GM12872 (cell line): ENCODE measurements at regions not wholly inside any gene's neighbourhood (a gene's known extent, or its start where the extent isn't known, plus 50 kb on each side); places are given as distances from the start of the nearest gene placed in this dataset.

Source experiments
- CTCF ChIP-seq: IDR thresholded peaks from 3 replicates; pipeline ENCODE4 v1.5.1; 2011; ENCODE audit warnings: low read depth, mild to moderate bottlenecking, low read length, moderate library complexity; ENCODE audit not compliant: insufficient read depth

- TF ChIP-seq CTCF: no peak
Observed at GRCh38 chr2:128639693-128640092, 321.0 kb upstream of the HS6ST1 start.

GRCh38 chr2:128640166-128640844, 321.6 kb upstream of the HS6ST1 start:
- no peak for TF ChIP-seq CTCF

- TF ChIP-seq CTCF: no peak
Observed at GRCh38 chr2:128640845-128641360, 322.2 kb upstream of the HS6ST1 start.

GRCh38 chr2:128641421-128642080, 322.9 kb upstream of the HS6ST1 start:
- no peak for TF ChIP-seq CTCF

GRCh38 chr2:128642316-128642715, 323.6 kb upstream of the HS6ST1 start:
- no peak for TF ChIP-seq CTCF

GRCh38 chr2:128642821-128643220, 324.2 kb upstream of the HS6ST1 start:
- no peak for TF ChIP-seq CTCF

GRCh38 chr2:128643221-128644065, 324.8 kb upstream of the HS6ST1 start:
- TF ChIP-seq CTCF: no peak
